HAP-1 (cell line): ENCODE measurements at regions not wholly inside any gene's neighbourhood (a gene's known extent, or its start where the extent isn't known, plus 50 kb on each side); places are given as distances from the start of the nearest gene placed in this dataset.

Experiments
- DNase-seq, 2 experiments: peaks; one replicate each; pipeline ENCODE4 v3.0.0-alpha.2; 2016 to 2020; ENCODE audit warnings: low spot score in 2 of 2
- H3K27me3 ChIP-seq: fragments of 250-450 bp; sonication (Bioruptor Pico); 2 replicates; pipeline ENCODE4 v1.5.1; 2020; ENCODE audit warnings: low read depth, mild to moderate bottlenecking, moderate library complexity
- H3K36me3 ChIP-seq: fragments of 250-450 bp; sonication (Bioruptor Pico); replicated peaks from 2 replicates; pipeline ENCODE4 v1.5.1; 2020; ENCODE audit warnings: mild to moderate bottlenecking
- H3K4me1 ChIP-seq: fragments of 250-450 bp; sonication (Bioruptor Pico); 2 replicates; pipeline ENCODE4 v1.5.1; 2020; ENCODE audit warnings: mild to moderate bottlenecking
- H3K4me3 ChIP-seq: fragments of 250-450 bp; sonication (Bioruptor Pico); 2 replicates; pipeline ENCODE4 v1.5.1; 2020; ENCODE audit warnings: mild to moderate bottlenecking, moderate library complexity
- H3K9me3 ChIP-seq: fragments of 250-450 bp; sonication (Bioruptor Pico); 2 replicates; pipeline ENCODE4 v1.5.1; 2020; ENCODE audit warnings: mild to moderate bottlenecking, moderate library complexity
- in situ Hi-C: fragments of 300-500 bp; cut with MboI; formaldehyde crosslinking; loops from 3 replicates; pipeline ENCODE4 v1.14.3; 2020; ENCODE audit warnings: low sequenced_read_pairs, inconsistent platforms, mixed read lengths

DNA sequence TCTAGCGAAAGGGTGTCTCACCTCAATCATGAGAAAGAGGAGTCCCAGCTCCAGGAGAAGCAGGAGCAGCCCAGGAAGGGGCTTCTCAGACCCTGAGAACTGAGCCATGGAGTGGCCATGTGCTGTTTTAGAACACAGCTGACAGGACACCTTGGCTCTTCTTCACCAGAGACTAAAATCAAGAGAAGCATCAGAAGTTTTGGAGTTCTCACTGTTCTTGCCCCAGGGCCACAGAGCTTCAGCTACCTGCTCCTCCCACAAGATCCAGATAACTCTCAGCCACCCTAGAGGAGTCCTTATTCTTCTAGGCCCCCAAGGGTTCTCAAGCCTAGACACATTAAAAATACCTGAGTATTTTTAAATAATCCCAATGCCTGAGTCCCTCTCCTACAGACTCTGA, 99.6 kb upstream of the ATP8B1 start:
- in situ Hi-C loops, result no loop called here
- Histone ChIP-seq H3K27me3 (no peaks in the 10 kb centered on the region), H3K9me3 (no peaks in the 10 kb centered on the region), H3K4me3 (no peak overlapping the region), H3K36me3 (no peaks in the 10 kb centered on the region), H3K4me1 (no peaks in the 10 kb centered on the region)
- DNase-seq, result no peak

DNA sequence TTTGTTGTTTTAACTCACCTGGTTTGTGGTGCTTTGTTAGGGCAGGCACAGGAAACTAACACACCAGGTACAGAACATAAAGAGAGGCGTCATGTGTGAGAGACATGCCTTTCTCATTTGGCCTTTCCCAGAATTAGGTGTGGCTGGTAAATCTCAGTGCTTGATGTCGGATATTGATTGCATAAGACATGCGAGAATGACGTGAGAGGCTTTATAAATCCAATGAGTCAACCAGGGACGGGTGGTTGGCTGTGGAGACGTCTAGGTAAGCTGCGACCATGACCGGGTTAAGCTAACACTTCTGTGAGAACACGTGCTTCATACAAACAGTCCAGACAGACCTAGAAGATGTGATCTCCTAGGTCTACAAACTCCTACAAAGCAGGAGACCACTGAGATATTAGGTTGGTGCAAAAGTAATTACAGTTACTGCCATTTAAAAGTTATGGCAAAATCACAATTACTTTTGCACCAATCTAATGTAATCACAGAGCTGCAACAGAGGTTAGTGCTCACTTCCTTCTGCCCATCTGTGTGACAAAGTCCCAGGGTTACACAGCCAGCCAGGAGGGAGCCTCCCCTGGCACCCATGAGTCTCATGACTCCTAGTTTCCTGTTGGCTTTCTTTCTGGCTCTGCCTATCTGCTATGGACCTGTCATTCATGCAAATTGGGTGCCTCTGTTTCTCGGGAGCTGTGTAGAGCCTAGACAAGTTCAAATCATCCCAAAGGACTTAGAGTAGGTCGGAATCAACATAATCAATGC, 98.9 kb upstream of the ATP8B1 start:
- in situ Hi-C loops, result no loop called here
- Histone ChIP-seq H3K9me3 (no peaks in the 10 kb centered on the region), H3K4me3 (no peak overlapping the region), H3K4me1 (no peaks in the 10 kb centered on the region), H3K27me3 (no peaks in the 10 kb centered on the region), H3K36me3 (no peaks in the 10 kb centered on the region)
- no peak for DNase-seq

- Histone ChIP-seq H3K9me3 (no peaks in the 10 kb centered on the region), H3K4me1 (no peaks in the 10 kb centered on the region), H3K27me3 (no peaks in the 10 kb centered on the region), H3K4me3 (no peak overlapping the region), H3K36me3 (no peaks in the 10 kb centered on the region)
- in situ Hi-C loops, result no loop called here
- DNase-seq, result no peak
These were observed 97.9 kb upstream of the ATP8B1 start for GRCh38 chr18:57900906-57901435.

- no peak for DNase-seq
- Histone ChIP-seq H3K9me3 (no peaks in the 10 kb centered on the region), H3K27me3 (no peaks in the 10 kb centered on the region), H3K4me1 (no peaks in the 10 kb centered on the region), H3K36me3 (no peaks in the 10 kb centered on the region), H3K4me3 (no peak overlapping the region)
- in situ Hi-C loops, result loop anchor here (10.0 to 25.0 kb wide), 2 partner anchors 289 to 586 kb away; no protein-coding TSS in a partner anchor
These were observed 95.5 kb upstream of the ATP8B1 start for GRCh38 chr18:57898506-57899124.

- in situ Hi-C loops, result loop anchor here (10.0 to 25.0 kb wide), 2 partner anchors 292 to 590 kb away; no protein-coding TSS in a partner anchor
- Histone ChIP-seq H3K27me3 (no peaks in the 10 kb centered on the region), H3K36me3 (no peaks in the 10 kb centered on the region), H3K4me1 (no peaks in the 10 kb centered on the region), H3K4me3 (no peak overlapping the region), H3K9me3 (no peaks in the 10 kb centered on the region)
- DNase-seq, result no peak
These were observed 92.1 kb upstream of the ATP8B1 start for GRCh38 chr18:57895182-57895581.

GRCh38 chr18:57891707-57892391, 88.7 kb upstream of the ATP8B1 start:
- DNase-seq, result no peak
- in situ Hi-C loops, result loop anchor here (10.0 to 25.0 kb wide), 2 partner anchors 295 to 593 kb away; no protein-coding TSS in a partner anchor
- Histone ChIP-seq H3K27me3 (no peaks in the 10 kb centered on the region), H3K36me3 (no peaks in the 10 kb centered on the region), H3K4me3 (no peak overlapping the region), H3K9me3 (peaks cover 2% of the 10 kb centered on the region; the same call in 1 of the 2 replicates), H3K4me1 (no peaks in the 10 kb centered on the region)

- no peaks in the 10 kb centered on the region for H3K36me3 ChIP-seq
- in situ Hi-C loops, result loop anchor here (10.0 to 25.0 kb wide), 2 partner anchors 297 to 595 kb away; no protein-coding TSS in a partner anchor
- DNase-seq, result no peak
- no peak overlapping the region for H3K4me3 ChIP-seq
- no peaks in the 10 kb centered on the region for H3K4me1 ChIP-seq
- H3K9me3 ChIP-seq, result peaks cover 2% of the 10 kb centered on the region; the same call in 1 of the 2 replicates
- no peaks in the 10 kb centered on the region for H3K27me3 ChIP-seq
These were observed 87.2 kb upstream of the ATP8B1 start for GRCh38 chr18:57890266-57890665.

DNA sequence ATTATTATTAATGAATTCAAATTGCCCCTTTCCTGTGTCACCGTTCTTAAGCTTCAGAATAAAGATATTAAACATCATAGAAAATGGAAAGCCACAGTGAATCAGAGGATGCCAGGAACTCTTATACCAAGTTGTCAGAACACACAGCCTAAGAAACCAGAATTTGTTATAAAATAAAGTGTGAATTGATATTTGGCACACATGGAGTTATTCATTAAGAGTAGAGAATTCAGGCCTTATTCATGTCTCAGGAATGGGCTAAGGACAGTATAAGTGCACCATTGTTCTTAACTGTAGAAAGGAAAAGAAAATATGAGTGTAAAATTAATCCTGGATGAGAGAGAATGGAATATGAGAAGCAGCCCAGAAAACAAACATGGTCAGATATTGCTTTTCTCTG, 86.7 kb upstream of the ATP8B1 start:
- in situ Hi-C loops, result loop anchor here (10.0 to 25.0 kb wide), 3 partner anchors 235 to 595 kb away; no protein-coding TSS in a partner anchor
- Histone ChIP-seq H3K36me3 (no peaks in the 10 kb centered on the region), H3K27me3 (no peaks in the 10 kb centered on the region), H3K9me3 (peaks cover 2% of the 10 kb centered on the region; the same call in 1 of the 2 replicates), H3K4me3 (no peak overlapping the region), H3K4me1 (no peaks in the 10 kb centered on the region)
- no peak for DNase-seq

- no peaks in the 10 kb centered on the region for H3K27me3 ChIP-seq
- peaks cover 2% of the 10 kb centered on the region; the same call in 1 of the 2 replicates for H3K9me3 ChIP-seq
- in situ Hi-C loops, result loop anchor here (10.0 to 25.0 kb wide), 2 partner anchors 237 to 300 kb away; no protein-coding TSS in a partner anchor
- DNase-seq, result no peak
- H3K4me1 ChIP-seq, result no peaks in the 10 kb centered on the region
- H3K4me3 ChIP-seq, result no peak overlapping the region
- H3K36me3 ChIP-seq, result no peaks in the 10 kb centered on the region
These were observed 84.6 kb upstream of the ATP8B1 start for GRCh38 chr18:57887543-57888383.

DNA sequence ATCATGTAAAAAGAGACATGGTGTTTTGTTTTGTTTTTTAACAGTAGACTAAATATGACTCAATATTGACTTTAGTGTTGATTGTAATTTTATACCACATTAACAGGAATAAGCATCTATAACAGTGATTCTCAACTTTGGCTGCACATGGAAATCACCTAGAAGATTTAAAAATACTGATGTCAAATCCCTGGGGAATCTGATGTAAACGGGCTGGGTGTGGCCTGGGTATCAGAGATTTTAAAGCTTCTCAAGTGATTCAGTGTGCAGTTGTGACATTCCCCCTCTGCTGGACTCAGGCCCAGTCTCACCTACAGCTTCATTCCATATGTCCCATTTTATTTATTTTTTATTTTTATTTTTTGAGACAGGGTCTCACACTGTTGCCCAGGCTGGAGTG, 82.8 kb upstream of the ATP8B1 start:
- Histone ChIP-seq H3K4me3 (no peak overlapping the region), H3K9me3 (peaks cover 2% of the 10 kb centered on the region; the same call in 1 of the 2 replicates), H3K4me1 (peaks cover 5% of the 10 kb centered on the region), H3K36me3 (no peaks in the 10 kb centered on the region), H3K27me3 (no peaks in the 10 kb centered on the region)
- in situ Hi-C loops, result loop anchor here (10.0 to 25.0 kb wide), 2 partner anchors 239 to 301 kb away; no protein-coding TSS in a partner anchor
- no peak for DNase-seq

DNA sequence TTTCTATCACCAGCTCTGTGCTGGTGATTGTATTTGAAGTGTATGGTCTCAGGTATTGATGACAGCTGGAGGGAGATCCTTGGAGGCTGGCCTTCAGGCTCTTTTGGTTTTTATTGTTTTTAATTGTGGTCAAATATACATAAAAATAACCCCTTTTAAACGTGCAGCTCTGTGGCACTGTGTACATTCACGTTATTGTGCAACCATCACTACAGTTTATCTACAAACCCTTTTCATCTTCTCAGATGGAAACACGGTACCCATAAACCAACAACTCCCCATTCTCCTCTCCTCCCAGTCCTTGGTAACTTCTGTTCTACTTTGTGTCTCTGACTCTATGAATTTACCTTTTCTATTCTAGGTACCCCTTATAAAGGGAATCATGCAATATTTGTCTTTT, 79.3 kb upstream of the ATP8B1 start:
- Histone ChIP-seq H3K4me1 (peaks cover 5% of the 10 kb centered on the region), H3K9me3 (no peaks in the 10 kb centered on the region), H3K36me3 (no peaks in the 10 kb centered on the region), H3K4me3 (no peak overlapping the region), H3K27me3 (no peaks in the 10 kb centered on the region)
- in situ Hi-C loops, result loop anchor here (10.0 to 25.0 kb wide), 2 partner anchors 242 to 305 kb away; no protein-coding TSS in a partner anchor
- peak in 1 of 2 experiments; percentile 14 for DNase-seq

DNA sequence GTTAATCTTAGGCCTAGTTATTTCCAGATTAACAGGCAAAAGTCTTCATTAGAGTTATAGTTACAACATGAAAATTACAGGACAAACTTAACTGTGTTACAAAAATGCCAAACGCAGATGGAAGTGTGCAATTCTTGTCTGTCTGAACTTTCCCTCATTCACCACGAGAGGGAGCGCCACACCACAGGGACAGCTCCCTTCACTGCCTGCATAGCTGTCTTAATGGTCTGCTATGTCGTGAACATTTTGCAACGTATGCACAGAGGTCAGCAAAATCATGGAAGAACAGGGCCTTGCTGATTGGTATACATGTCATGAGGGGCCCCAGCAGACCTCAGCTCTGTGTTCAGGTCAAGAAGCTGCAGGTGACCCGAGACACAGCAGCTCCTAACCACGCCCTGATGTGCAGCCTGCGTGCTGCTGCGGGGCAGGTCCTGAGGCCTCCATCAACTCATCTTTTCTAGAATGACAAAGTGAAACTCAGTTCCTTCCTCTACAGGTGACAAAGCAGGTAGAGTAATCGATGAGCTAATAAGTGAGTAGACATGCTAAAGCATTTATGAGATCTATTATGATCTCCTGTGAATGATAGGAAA, 78.8 kb upstream of the ATP8B1 start:
- peaks cover 5% of the 10 kb centered on the region for H3K4me1 ChIP-seq
- peak; percentile 73 to 77 for DNase-seq
- H3K9me3 ChIP-seq, result no peaks in the 10 kb centered on the region
- H3K27me3 ChIP-seq, result no peaks in the 10 kb centered on the region
- in situ Hi-C loops, result loop anchor here (10.0 to 25.0 kb wide), 2 partner anchors 243 to 305 kb away; no protein-coding TSS in a partner anchor
- H3K4me3 ChIP-seq, result no peak overlapping the region
- H3K36me3 ChIP-seq, result no peaks in the 10 kb centered on the region
